Skeletal muscle tissue (tissue), 3 donors: ENCODE measurements at regions not wholly inside any gene's neighbourhood (a gene's known extent, or its start where the extent isn't known, plus 50 kb on each side); places are given as distances from the start of the nearest gene placed in this dataset.

Experiments
- H3K27ac ChIP-seq: one replicate; pipeline ENCODE4 v1.7.0; 2013; ENCODE audit warnings: mild to moderate bottlenecking, low read depth, low read length, inconsistent platforms
- H3K27me3 ChIP-seq, 3 donors: one replicate each; pipeline ENCODE4 v1.7.0; 2013; ENCODE audit warnings: low read length in 3 of 3; ENCODE audit not compliant: control insufficient read depth in 3 of 3, insufficient read depth in 3 of 3
- H3K36me3 ChIP-seq, 3 donors: one replicate each; pipeline ENCODE4 v1.7.0; 2013; ENCODE audit warnings: low read length in 3 of 3; ENCODE audit not compliant: control insufficient read depth in 3 of 3, insufficient read depth in 3 of 3
- H3K4me1 ChIP-seq, 3 donors: one replicate each; pipeline ENCODE4 v1.7.0; 2013; ENCODE audit warnings: low read length in 3 of 3, mild to moderate bottlenecking in 3 of 3; ENCODE audit not compliant: control insufficient read depth in 3 of 3, insufficient read depth in 3 of 3
- H3K4me3 ChIP-seq, 3 donors: one replicate each; pipeline ENCODE4 v1.7.0; 2013; ENCODE audit warnings: low read length in 3 of 3
- H3K9ac ChIP-seq, 3 donors: one replicate each; pipeline ENCODE4 v1.7.0; 2013; ENCODE audit warnings: low read length in 3 of 3, mild to moderate bottlenecking in 3 of 3, moderate library complexity in 2 of 3, low read depth in 1 of 3
- H3K9me3 ChIP-seq, 3 donors: one replicate each; pipeline ENCODE4 v1.7.0; 2013; ENCODE audit warnings: low read length in 3 of 3; ENCODE audit not compliant: control insufficient read depth in 3 of 3
- donor health status: Osteomylitis.

- H3K4me3 ChIP-seq, result no peak overlapping the region
- H3K36me3 ChIP-seq, result no peaks in the 10 kb centered on the region
- no peak overlapping the region for H3K27ac ChIP-seq
- no peaks in the 10 kb centered on the region for H3K27me3 ChIP-seq
- no peak overlapping the region for H3K9ac ChIP-seq
- no peaks in the 10 kb centered on the region for H3K9me3 ChIP-seq
- no peaks in the 10 kb centered on the region for H3K4me1 ChIP-seq
Observed at GRCh38 chr4:30847958-30848357, 127.8 kb downstream of the PCDH7 start.

- Histone ChIP-seq H3K36me3 (no peaks in the 10 kb centered on the region), H3K4me3 (no peak overlapping the region), H3K9ac (no peak overlapping the region), H3K4me1 (no peaks in the 10 kb centered on the region), H3K27me3 (no peaks in the 10 kb centered on the region), H3K27ac (no peak overlapping the region), H3K9me3 (no peaks in the 10 kb centered on the region)
Observed at GRCh38 chr4:30854531-30854930, 134.4 kb downstream of the PCDH7 start.

DNA sequence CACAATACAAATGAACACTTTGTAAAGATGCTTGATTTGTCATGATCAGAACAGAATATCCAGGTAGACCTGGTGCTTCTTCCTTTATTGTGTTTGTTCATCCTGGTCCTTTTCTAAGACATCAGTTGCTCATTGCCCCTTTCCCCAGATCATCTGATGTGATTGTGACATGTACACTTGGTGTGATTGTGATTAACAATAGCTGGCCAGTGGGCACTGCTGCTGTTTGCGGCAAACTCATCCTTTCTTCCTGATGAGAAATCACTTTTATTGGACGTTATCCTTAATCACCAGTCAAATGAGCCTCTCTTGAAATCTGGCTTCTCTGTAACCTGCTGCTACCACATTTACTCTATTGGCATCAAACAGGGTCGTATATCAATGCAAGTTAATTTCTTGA, 135.1 kb downstream of the PCDH7 start:
- Histone ChIP-seq H3K9me3 (no peaks in the 10 kb centered on the region), H3K4me1 (no peaks in the 10 kb centered on the region), H3K27ac (no peak overlapping the region), H3K36me3 (no peaks in the 10 kb centered on the region), H3K9ac (no peak overlapping the region), H3K27me3 (no peaks in the 10 kb centered on the region), H3K4me3 (no peak overlapping the region)

GRCh38 chr4:30856795-30857564, 136.8 kb downstream of the PCDH7 start:
- Histone ChIP-seq H3K27ac (no peak overlapping the region), H3K36me3 (no peaks in the 10 kb centered on the region), H3K4me3 (no peak overlapping the region), H3K9ac (no peak overlapping the region), H3K4me1 (no peaks in the 10 kb centered on the region), H3K27me3 (no peaks in the 10 kb centered on the region), H3K9me3 (no peaks in the 10 kb centered on the region)

DNA sequence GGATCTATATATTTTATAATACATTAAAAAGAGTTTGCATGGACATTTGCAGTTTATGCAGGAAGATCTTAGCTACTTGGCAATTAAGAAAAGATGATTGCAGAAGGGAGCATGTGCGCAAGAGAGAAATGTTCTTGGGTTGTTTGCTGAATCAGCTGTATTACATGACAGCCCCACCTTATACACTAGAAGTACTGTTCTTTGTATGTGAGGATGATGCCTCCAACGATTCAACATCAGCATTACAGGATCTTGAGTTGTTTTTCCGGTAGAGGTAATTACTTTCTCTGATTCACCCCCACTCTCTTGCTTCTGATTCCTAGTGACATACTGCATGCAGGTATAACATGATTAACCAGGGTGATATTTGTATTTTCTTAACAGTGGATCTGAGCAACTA, 140.8 kb downstream of the PCDH7 start:
- Histone ChIP-seq H3K4me1 (no peaks in the 10 kb centered on the region), H3K27ac (no peak overlapping the region), H3K4me3 (no peak overlapping the region), H3K36me3 (no peaks in the 10 kb centered on the region), H3K27me3 (no peaks in the 10 kb centered on the region), H3K9me3 (no peaks in the 10 kb centered on the region), H3K9ac (no peak overlapping the region)

- H3K9me3 ChIP-seq, result no peaks in the 10 kb centered on the region
- no peaks in the 10 kb centered on the region for H3K4me1 ChIP-seq
- H3K9ac ChIP-seq, result no peak overlapping the region
- no peaks in the 10 kb centered on the region for H3K27me3 ChIP-seq
- H3K4me3 ChIP-seq, result no peak overlapping the region
- H3K36me3 ChIP-seq, result no peaks in the 10 kb centered on the region
- H3K27ac ChIP-seq, result no peak overlapping the region
Observed at GRCh38 chr4:30862196-30862595, 142.0 kb downstream of the PCDH7 start.

DNA sequence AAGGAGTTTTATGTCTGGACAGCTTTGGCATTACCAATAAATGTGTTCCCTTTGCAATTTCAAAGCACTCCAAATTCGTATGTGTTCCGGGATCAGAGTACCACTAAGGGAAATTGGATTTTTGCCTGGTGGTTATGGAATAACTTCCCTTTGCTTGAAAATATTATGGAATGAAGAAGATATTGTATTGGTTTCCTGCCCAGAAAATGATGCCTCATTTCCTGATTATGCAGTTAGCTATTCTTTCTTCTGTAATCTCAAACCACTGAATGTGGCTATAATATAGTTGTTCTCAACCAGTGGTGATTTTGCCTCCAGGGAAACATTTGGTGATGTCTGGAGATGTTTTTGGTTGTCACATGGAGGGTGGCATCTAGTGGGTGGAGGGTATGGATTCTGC, 142.9 kb downstream of the PCDH7 start:
- Histone ChIP-seq H3K9ac (no peak overlapping the region), H3K27ac (no peak overlapping the region), H3K4me3 (no peak overlapping the region), H3K36me3 (no peaks in the 10 kb centered on the region), H3K4me1 (no peaks in the 10 kb centered on the region), H3K9me3 (no peaks in the 10 kb centered on the region), H3K27me3 (no peaks in the 10 kb centered on the region)

DNA sequence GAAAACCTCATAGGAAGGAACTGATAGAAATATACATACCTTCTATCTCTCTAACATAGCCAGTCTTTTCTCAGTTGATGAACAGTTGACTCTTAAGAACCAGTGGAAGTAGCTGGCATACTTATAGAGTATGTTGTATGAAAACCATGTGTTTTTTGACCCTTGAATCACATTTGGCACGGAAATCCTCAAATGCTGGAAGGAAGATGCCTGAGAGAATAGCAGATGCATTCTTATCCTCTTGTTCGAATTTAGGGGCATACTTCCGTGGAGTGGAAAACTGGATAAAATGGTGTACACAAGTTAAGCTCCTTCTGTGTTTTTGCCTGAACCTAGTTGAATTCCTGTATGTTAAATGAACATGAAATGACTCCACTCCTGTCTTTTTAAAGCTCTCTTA, 145.5 kb downstream of the PCDH7 start:
- H3K9ac ChIP-seq, result no peak overlapping the region
- H3K36me3 ChIP-seq, result no peaks in the 10 kb centered on the region
- H3K27me3 ChIP-seq, result no peaks in the 10 kb centered on the region
- H3K4me1 ChIP-seq, result no peaks in the 10 kb centered on the region
- H3K27ac ChIP-seq, result no peak overlapping the region
- H3K9me3 ChIP-seq, result no peaks in the 10 kb centered on the region
- no peak overlapping the region for H3K4me3 ChIP-seq

DNA sequence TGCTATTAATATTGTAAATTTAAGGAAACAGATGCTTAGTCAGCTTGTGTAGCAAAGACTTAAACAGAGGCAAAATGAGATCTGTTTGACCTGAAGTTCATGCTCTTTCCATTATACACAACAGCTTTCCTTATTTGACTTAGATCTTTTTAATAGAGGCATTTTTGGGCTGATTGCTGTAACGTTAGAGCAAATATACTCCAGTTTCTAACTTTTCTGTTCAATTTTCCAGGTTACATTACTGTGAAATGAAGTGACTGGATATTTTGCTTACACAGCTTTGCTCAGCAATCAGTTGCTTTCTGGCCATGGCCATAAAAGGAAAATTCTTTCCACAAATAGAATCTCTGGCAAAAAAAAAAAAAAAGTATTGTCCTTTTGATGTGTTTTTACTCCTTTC, 146.2 kb downstream of the PCDH7 start:
- Histone ChIP-seq H3K9ac (no peak overlapping the region), H3K4me3 (no peak overlapping the region), H3K4me1 (no peaks in the 10 kb centered on the region)

GRCh38 chr4:30866907-30867306, 146.7 kb downstream of the PCDH7 start:
- Histone ChIP-seq H3K4me1 (no peaks in the 10 kb centered on the region), H3K4me3 (no peak overlapping the region), H3K9me3 (no peaks in the 10 kb centered on the region), H3K27me3 (no peaks in the 10 kb centered on the region), H3K27ac (no peak overlapping the region), H3K9ac (no peak overlapping the region), H3K36me3 (no peaks in the 10 kb centered on the region)

More for the DNA sequence above, 146.2 kb downstream of the PCDH7 start:
- Histone ChIP-seq H3K27me3 (no peaks in the 10 kb centered on the region), H3K27ac (no peak overlapping the region), H3K9me3 (no peaks in the 10 kb centered on the region), H3K36me3 (no peaks in the 10 kb centered on the region)
